Nephron (organoid): ENCODE measurements at regions not wholly inside any gene's neighbourhood (a gene's known extent, or its start where the extent isn't known, plus 50 kb on each side); places are given as distances from the start of the nearest gene placed in this dataset.
"Not testable (repeated sequence)": the region's sequence is repeated elsewhere in the genome, so short reads cannot be mapped to it uniquely, and the experiment has no call there.

ENCODE experiments used
- H3K27ac Mint-ChIP-seq, 3 experiments: 2 replicates each; pipeline ENCODE4 v1.8.0; 2020; ENCODE audit warnings: mixed read lengths in 3 of 3, mild to moderate bottlenecking in 2 of 3, moderate library complexity in 1 of 3
- H3K27me3 Mint-ChIP-seq: 2 replicates; pipeline ENCODE4 v1.8.0; 2021; ENCODE audit warnings: low read depth, mild to moderate bottlenecking, moderate library complexity, mixed read lengths
- H3K36me3 Mint-ChIP-seq: 2 replicates; pipeline ENCODE4 v1.8.0; 2020; ENCODE audit warnings: low read depth, mixed read lengths
- H3K4me1 Mint-ChIP-seq: 2 replicates; pipeline ENCODE4 v1.8.0; 2020; ENCODE audit warnings: mixed read lengths
- H3K4me3 Mint-ChIP-seq, 3 experiments: 2 replicates each; pipeline ENCODE4 v1.8.0; 2020; ENCODE audit warnings: mild to moderate bottlenecking in 3 of 3, mixed read lengths in 3 of 3, moderate library complexity in 2 of 3
- H3K9me3 Mint-ChIP-seq: 2 replicates; pipeline ENCODE4 v1.8.0; 2020; ENCODE audit warnings: mixed read lengths
- TF ChIP-seq, protein P1 (sequence below), 3 experiments: fragments of 200-600 bp; sonication (generic); IDR thresholded peaks; one replicate each; pipeline ENCODE4 v1.5.0; 2021; ENCODE audit warnings: antibody characterized with exemption in 3 of 3; ENCODE audit not compliant: unreplicated experiment in 3 of 3

DNA sequence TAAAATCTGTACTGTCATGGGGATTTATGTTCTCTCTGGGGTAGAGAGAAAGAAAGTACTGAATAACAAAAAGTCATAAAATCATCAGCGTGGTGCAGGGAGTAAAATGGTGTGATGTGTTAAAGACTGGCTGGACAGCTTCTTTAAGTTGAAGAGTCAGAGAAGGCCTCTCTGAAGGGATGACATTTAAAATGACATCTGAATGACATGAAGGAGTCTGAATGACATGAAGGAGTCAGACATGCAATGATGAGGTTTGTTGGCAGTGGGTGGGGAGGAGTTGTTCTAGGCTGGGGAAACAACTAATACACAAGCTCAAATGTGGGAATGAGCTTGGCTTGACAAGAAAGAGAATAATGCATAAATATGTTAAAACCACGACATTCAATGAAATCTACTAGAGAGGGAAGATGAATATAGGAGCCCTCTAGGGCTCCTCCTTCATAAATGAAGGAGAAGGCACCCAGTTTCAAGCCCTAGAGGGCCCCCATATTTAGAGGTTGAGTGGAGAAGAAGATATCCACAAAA, 63.9 kb upstream of the KIT start:
- H3K27ac Mint-ChIP-seq = no peak overlapping the region
- TF ChIP-seq, protein P1, sequence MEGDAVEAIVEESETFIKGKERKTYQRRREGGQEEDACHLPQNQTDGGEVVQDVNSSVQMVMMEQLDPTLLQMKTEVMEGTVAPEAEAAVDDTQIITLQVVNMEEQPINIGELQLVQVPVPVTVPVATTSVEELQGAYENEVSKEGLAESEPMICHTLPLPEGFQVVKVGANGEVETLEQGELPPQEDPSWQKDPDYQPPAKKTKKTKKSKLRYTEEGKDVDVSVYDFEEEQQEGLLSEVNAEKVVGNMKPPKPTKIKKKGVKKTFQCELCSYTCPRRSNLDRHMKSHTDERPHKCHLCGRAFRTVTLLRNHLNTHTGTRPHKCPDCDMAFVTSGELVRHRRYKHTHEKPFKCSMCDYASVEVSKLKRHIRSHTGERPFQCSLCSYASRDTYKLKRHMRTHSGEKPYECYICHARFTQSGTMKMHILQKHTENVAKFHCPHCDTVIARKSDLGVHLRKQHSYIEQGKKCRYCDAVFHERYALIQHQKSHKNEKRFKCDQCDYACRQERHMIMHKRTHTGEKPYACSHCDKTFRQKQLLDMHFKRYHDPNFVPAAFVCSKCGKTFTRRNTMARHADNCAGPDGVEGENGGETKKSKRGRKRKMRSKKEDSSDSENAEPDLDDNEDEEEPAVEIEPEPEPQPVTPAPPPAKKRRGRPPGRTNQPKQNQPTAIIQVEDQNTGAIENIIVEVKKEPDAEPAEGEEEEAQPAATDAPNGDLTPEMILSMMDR (IDR thresholded peaks at IDR 0.05; ENCODE audit: unreplicated experiment in 3 of 3) = no peak
- H3K4me3 Mint-ChIP-seq = no peak overlapping the region
- no peaks in the 10 kb centered on the region for H3K4me1 Mint-ChIP-seq
- peaks cover 3% of the 10 kb centered on the region for H3K9me3 Mint-ChIP-seq
- no peaks in the 10 kb centered on the region for H3K36me3 Mint-ChIP-seq
- no peaks in the 10 kb centered on the region for H3K27me3 Mint-ChIP-seq

DNA sequence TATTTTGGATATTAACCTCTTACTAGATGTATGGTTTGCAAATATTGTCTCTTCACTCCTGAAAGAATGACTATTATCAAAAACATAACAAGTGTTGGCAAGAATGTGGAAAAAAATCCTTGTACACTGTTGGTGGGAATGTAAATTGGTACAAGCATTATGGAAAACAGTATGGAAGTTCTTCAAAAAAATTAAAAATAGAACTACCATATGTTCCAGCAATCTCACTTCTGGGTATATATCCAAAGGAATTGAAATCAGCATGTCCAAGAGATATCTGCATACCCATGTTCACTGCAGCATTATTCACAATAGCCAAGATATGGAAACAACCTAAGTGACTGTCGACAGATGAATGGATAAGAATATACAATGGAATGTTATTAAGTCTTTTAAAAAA, 61.6 kb upstream of the KIT start:
- no peaks in the 10 kb centered on the region for H3K36me3 Mint-ChIP-seq
- TF ChIP-seq, protein P1 (IDR thresholded peaks at IDR 0.05; ENCODE audit: unreplicated experiment in 3 of 3) = no peak
- H3K27me3 Mint-ChIP-seq = no peaks in the 10 kb centered on the region
- no peak overlapping the region for H3K27ac Mint-ChIP-seq
- H3K4me1 Mint-ChIP-seq = no peaks in the 10 kb centered on the region
- peaks cover 3% of the 10 kb centered on the region for H3K9me3 Mint-ChIP-seq
- no peak overlapping the region for H3K4me3 Mint-ChIP-seq

DNA sequence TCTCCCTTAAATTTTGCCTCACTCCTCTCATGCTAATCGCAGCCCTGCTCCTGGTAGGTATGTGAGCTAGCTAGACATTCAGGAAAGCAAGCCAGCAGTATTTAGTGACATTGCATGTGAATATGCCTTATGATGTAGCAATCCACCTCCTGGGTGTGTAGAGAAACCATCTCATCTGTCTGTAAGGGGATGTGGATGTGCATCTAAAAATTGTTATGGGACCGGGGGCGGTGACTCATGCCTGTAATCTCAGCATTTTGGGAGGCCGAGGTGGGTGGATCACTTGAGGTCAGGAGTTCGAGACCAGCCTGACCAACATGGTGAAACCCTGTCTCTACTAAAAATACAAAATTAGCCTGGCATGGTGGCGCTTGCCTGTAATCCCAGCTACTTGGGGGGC, 60.1 kb upstream of the KIT start:
- H3K27me3 Mint-ChIP-seq, H3K4me1 Mint-ChIP-seq, H3K27ac Mint-ChIP-seq, H3K4me3 Mint-ChIP-seq, H3K36me3 Mint-ChIP-seq, H3K9me3 Mint-ChIP-seq: not testable (repeated sequence)

DNA sequence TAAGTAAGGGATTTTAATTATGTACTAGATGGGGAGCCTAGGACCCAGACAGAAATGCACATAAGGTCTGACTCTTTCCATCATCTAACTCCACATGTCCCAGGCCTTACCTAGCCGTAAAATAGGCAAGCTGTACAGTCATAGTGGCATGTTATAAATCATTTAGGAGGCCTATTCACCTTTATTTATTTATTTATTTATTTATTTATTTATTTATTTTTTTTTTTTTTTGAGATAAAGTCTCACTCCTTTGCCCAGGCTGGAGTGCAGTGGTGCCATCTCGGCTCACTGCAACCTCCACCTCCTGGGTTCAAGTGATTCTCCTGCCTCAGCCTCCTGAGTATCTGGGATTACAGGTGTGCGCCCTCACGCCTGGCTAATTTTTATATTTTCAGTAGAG, 55.6 kb upstream of the KIT start:
- not testable (repeated sequence) for H3K36me3 Mint-ChIP-seq, H3K9me3 Mint-ChIP-seq, H3K27ac Mint-ChIP-seq, H3K4me3 Mint-ChIP-seq, H3K27me3 Mint-ChIP-seq, H3K4me1 Mint-ChIP-seq

DNA sequence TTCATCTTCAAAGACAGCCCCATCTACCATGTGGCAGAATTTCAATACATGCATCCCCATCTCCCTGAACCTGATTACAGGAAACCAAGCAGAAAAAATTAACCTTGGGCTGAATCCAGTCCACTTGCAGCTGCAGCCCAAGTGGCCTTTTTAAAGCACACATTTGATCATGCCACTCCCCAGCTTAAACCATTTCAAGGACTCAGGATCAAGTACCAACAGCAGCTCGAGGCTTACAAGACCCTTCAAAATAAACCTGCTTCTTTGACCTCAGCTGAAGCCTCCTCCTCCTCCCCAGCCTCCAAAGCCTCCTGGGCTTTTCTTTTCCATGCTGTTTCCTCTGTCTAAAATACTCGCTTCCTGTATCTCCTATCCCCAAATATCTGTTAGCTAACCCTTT, 50.7 kb upstream of the KIT start:
- Mint-ChIP-seq H3K4me1 (no peaks in the 10 kb centered on the region), H3K4me3 (no peak overlapping the region), H3K27me3 (peaks cover 7% of the 10 kb centered on the region), H3K9me3 (peaks cover 2% of the 10 kb centered on the region), H3K27ac (no peak overlapping the region), H3K36me3 (no peaks in the 10 kb centered on the region)
- TF ChIP-seq, protein P1 (IDR thresholded peaks at IDR 0.05; ENCODE audit: unreplicated experiment in 3 of 3) = no peak

DNA sequence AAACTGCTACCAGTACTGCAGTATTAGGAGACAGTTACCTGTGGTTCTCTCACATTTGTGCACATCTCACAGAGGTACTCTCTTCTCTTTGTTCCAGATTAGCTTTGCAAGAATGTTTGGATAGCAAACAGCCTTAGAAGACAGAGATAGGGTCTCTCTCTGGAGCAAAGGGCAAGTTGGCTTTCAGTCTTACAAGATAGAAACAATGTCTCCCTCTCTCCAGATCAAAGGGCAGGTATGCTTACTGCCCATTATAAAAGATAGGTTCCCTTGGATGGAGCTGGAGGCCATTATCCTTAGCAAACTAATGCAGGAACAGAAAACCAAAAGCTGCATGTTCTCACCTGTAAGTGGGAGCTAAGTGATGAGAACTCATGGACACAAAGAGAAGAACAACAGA, 50.2 kb upstream of the KIT start:
- no peaks in the 10 kb centered on the region for H3K36me3 Mint-ChIP-seq
- H3K4me3 Mint-ChIP-seq = no peak overlapping the region
- TF ChIP-seq, protein P1 (IDR thresholded peaks at IDR 0.05; ENCODE audit: unreplicated experiment in 3 of 3) = no peak
- H3K4me1 Mint-ChIP-seq = no peaks in the 10 kb centered on the region
- H3K27me3 Mint-ChIP-seq = peaks cover 7% of the 10 kb centered on the region
- no peak overlapping the region for H3K27ac Mint-ChIP-seq
- H3K9me3 Mint-ChIP-seq = peaks cover 2% of the 10 kb centered on the region
